NCI-H1417 treated with DMSO at 0.1 percent for 48 hours (cell line): ENCODE measurements at regions not wholly inside any gene's neighbourhood (a gene's known extent, or its start where the extent isn't known, plus 50 kb on each side); places are given as distances from the start of the nearest gene placed in this dataset.

Experiments used
- DNase-seq: peaks from one replicate; lab custom pipeline; 2025; lab: John Stamatoyannopoulos, UW

GRCh38 chr9:36728651-36729520 lies 156.2 kb downstream of the MELK start:
- no peak for DNase-seq

GRCh38 chr9:36729906-36730305 lies 157.2 kb downstream of the MELK start:
- no peak for DNase-seq

- DNase-seq: no peak
These were observed 157.7 kb downstream of the MELK start for GRCh38 chr9:36730414-36730813.

- DNase-seq: no peak
These were observed 158.6 kb downstream of the MELK start for GRCh38 chr9:36731068-36731956.

GRCh38 chr9:36734737-36735136 lies 162.0 kb downstream of the MELK start:
- no peak for DNase-seq

GRCh38 chr9:36736648-36737047 lies 164.0 kb downstream of the MELK start:
- no peak for DNase-seq

GRCh38 chr9:36738318-36738976 lies 165.8 kb downstream of the MELK start:
- DNase-seq: no peak

GRCh38 chr9:36739373-36740116 lies 166.8 kb downstream of the MELK start:
- DNase-seq: no peak

- DNase-seq: no peak
These were observed 169.6 kb downstream of the MELK start for GRCh38 chr9:36742264-36742663.

- no peak for DNase-seq
These were observed 172.0 kb downstream of the MELK start for GRCh38 chr9:36744678-36745077.

- no peak for DNase-seq
These were observed 173.3 kb downstream of the MELK start for GRCh38 chr9:36745977-36746376.

- DNase-seq: no peak
These were observed 173.7 kb downstream of the MELK start for GRCh38 chr9:36746415-36746814.

- no peak for DNase-seq
These were observed 175.7 kb downstream of the MELK start for GRCh38 chr9:36748322-36748899.

GRCh38 chr9:36749461-36749860 lies 176.8 kb downstream of the MELK start:
- DNase-seq: no peak

GRCh38 chr9:36750630-36751029 lies 177.9 kb downstream of the MELK start:
- DNase-seq: no peak

GRCh38 chr9:36755019-36755418 lies 182.3 kb downstream of the MELK start:
- DNase-seq: no peak

- DNase-seq: no peak
These were observed 186.4 kb downstream of the MELK start for GRCh38 chr9:36759141-36759540.

- DNase-seq: no peak
These were observed 187.3 kb downstream of the MELK start for GRCh38 chr9:36759976-36760375.

- DNase-seq: no peak
These were observed 188.1 kb downstream of the MELK start for GRCh38 chr9:36760667-36761420.

- no peak for DNase-seq
These were observed 190.3 kb downstream of the MELK start for GRCh38 chr9:36762958-36763357.

GRCh38 chr9:36763778-36764177 lies 191.1 kb downstream of the MELK start:
- no peak for DNase-seq
